Bronchial epithelial cell (primary cell): ENCODE measurements at regions not wholly inside any gene's neighbourhood (a gene's known extent, or its start where the extent isn't known, plus 50 kb on each side); places are given as distances from the start of the nearest gene placed in this dataset.

ENCODE experiments used
- DNase-seq: peaks from one replicate; pipeline ENCODE4 v3.0.0-alpha.2; 2010; ENCODE audit warnings: low read depth
- FAIRE-seq: peaks from 2 replicates; lab custom pipeline; 2011; peaks lifted over from hg19 to GRCh38; lab: Jason Lieb, UNC
- H3K27me3 ChIP-seq: 2 replicates; pipeline ENCODE4 v1.5.1; 2011; ENCODE audit warnings: low read length; ENCODE audit not compliant: control insufficient read depth, insufficient read depth
- H3K36me3 ChIP-seq: 2 replicates; pipeline ENCODE4 v1.5.1; 2011; ENCODE audit warnings: low read length; ENCODE audit not compliant: control insufficient read depth, insufficient read depth
- H3K4me3 ChIP-seq: 2 replicates; pipeline ENCODE4 v1.5.1; 2011; ENCODE audit warnings: mild to moderate bottlenecking, low read depth, low read length, control low read depth
- CTCF ChIP-seq: IDR thresholded peaks from 2 replicates; pipeline ENCODE4 v1.5.1; 2011; ENCODE audit warnings: mild to moderate bottlenecking, moderate library complexity, low read length, control low read depth, inconsistent platforms; ENCODE audit not compliant: insufficient read depth, severe bottlenecking

- FAIRE-seq (no peak), DNase-seq (no peak)
- Histone ChIP-seq H3K36me3 (no peaks in the 10 kb centered on the region), H3K27me3 (no peaks in the 10 kb centered on the region), H3K4me3 (no peak overlapping the region)
- TF ChIP-seq CTCF: no peak
Observed at GRCh38 chr5:56567278-56567677, 248.1 kb upstream of the MAP3K1 start.

GRCh38 chr5:56566374-56567249, 248.7 kb upstream of the MAP3K1 start:
- no peak for FAIRE-seq
- no peaks in the 10 kb centered on the region for H3K36me3 ChIP-seq
- no peak overlapping the region for H3K4me3 ChIP-seq
- no peaks in the 10 kb centered on the region for H3K27me3 ChIP-seq
- DNase-seq: no peak
- TF ChIP-seq CTCF: no peak

GRCh38 chr5:56565644-56566043, 249.7 kb upstream of the MAP3K1 start:
- FAIRE-seq (no peak), DNase-seq (no peak)
- TF ChIP-seq CTCF: no peak
- Histone ChIP-seq H3K4me3 (no peak overlapping the region), H3K36me3 (no peaks in the 10 kb centered on the region), H3K27me3 (no peaks in the 10 kb centered on the region)

GRCh38 chr5:56565283-56565615, 250.1 kb upstream of the MAP3K1 start:
- Histone ChIP-seq H3K36me3 (no peaks in the 10 kb centered on the region), H3K4me3 (no peak overlapping the region), H3K27me3 (no peaks in the 10 kb centered on the region)
- no peak for DNase-seq
- TF ChIP-seq CTCF: no peak
- FAIRE-seq: no peak

- TF ChIP-seq CTCF: no peak
- DNase-seq (no peak), FAIRE-seq (no peak)
- H3K27me3 ChIP-seq: no peaks in the 10 kb centered on the region
- H3K36me3 ChIP-seq: no peaks in the 10 kb centered on the region
- H3K4me3 ChIP-seq: no peak overlapping the region
Observed at GRCh38 chr5:56564541-56565282, 250.6 kb upstream of the MAP3K1 start.
